HepG2 (cell line): ENCODE measurements at regions not wholly inside any gene's neighbourhood (a gene's known extent, or its start where the extent isn't known, plus 50 kb on each side); places are given as distances from the start of the nearest gene placed in this dataset.

Source experiments
- BCLAF1 ChIP-seq: fragments of 450-650 bp; IDR thresholded peaks from 2 replicates; pipeline ENCODE4 v1.6.1; 2017; ENCODE audit warnings: mild to moderate bottlenecking
- MAFF ChIP-seq: IDR thresholded peaks from 2 replicates; pipeline ENCODE4 v1.6.1; 2011; ENCODE audit warnings: low read depth, low read length, improper control_type of control experiment
- MAFK ChIP-seq, 2 experiments: IDR thresholded peaks in 1 of 2; conservative IDR thresholded peaks in 1 of 2; 2 replicates each; pipeline ENCODE4 v1.6.1; 2011; ENCODE audit warnings: improper control_type of control experiment in 2 of 2, low read length in 2 of 2

- TF ChIP-seq MAFF (no peak), BCLAF1 (no peak), MAFK (conservative IDR thresholded peaks at IDR 0.05 in 1 of 2, IDR thresholded peaks at IDR 0.05 in 1 of 2; ENCODE audit: low read length in 2 of 2) (no peak)
Measured at GRCh38 chr1:58135821-58136321, 410.7 kb downstream of the OMA1 start.
